OCI-LY1 (cell line): ENCODE measurements at regions not wholly inside any gene's neighbourhood (a gene's known extent, or its start where the extent isn't known, plus 50 kb on each side); places are given as distances from the start of the nearest gene placed in this dataset.

Source experiments
- CTCF ChIP-seq: fragments of 200-600 bp; sonication (generic), shearing (Covaris generic); IDR thresholded peaks from 2 replicates; pipeline ENCODE4 v1.5.1; 2017; ENCODE audit warnings: mild to moderate bottlenecking, antibody characterized with exemption, low read length, moderate library complexity, mixed read lengths
- EZH2 ChIP-seq: fragments of 200-600 bp; sonication (generic), shearing (Covaris generic); IDR thresholded peaks from 2 replicates; pipeline ENCODE4 v1.8.0; 2017; ENCODE audit warnings: borderline replicate concordance, mixed run types, mild to moderate bottlenecking, antibody characterized with exemption, low read length, moderate library complexity, mixed read lengths

- TF ChIP-seq CTCF (no peak), EZH2 (no peak)
These were observed 2140.1 kb upstream of the AGA start for GRCh38 chr4:179582164-179582905.
